Heart left ventricle (tissue), 13 donors: ENCODE measurements at regions not wholly inside any gene's neighbourhood (a gene's known extent, or its start where the extent isn't known, plus 50 kb on each side); places are given as distances from the start of the nearest gene placed in this dataset.

Experiments used
- POLR2A ChIP-seq, 2 donors: fragments of 450-650 bp; IDR thresholded peaks; one replicate each; pipeline ENCODE4 v1.6.1; 2017; ENCODE audit warnings: antibody characterized with exemption in 2 of 2, mild to moderate bottlenecking in 2 of 2, moderate library complexity in 2 of 2
- TF ChIP-seq, protein P1 (sequence below), 12 donors: fragments of 200-600 bp; sonication (generic) in 4 of 12; IDR thresholded peaks; one replicate each; pipeline versions ENCODE4 v1.5.0 to v1.8.0; 2018 to 2022; ENCODE audit warnings: antibody characterized with exemption in 12 of 12, mild to moderate bottlenecking in 5 of 12
- donor health status: ischemic (EF 13 %, LVEDD 7.1; RV severe dilation, severe dysfunction).
- donor health status: DM: no; HTN: yes; CAD: no.
- donor health status: DM: no; HTN: no; CAD: no.
- donor health status: ischemic (EF 25% LVEDD 6.9; RV normal size, moderate dysfunction).
- donor health status: ischemic (EF 25% LVEDD 5.7; RV mildly dilated, moderate dysfunction).
- donor health status: ischemic (EF 35%, LVEDD 5.7; RV mildly dilated, moderate dysfunction).
- donor health status: nonischemic (EF 11% LVEDD 7.7; RV severe dilation, severe dysfunction).
- donor health status: DM: yes; HTN: yes; CAD: no.
- donor health status: PGD.
- donor health status: ischemic (EF 29% LVEDD 5.4; RV normal size, mild dysfunction).
- donor health status: nonischemic (EF 23%, LVEDD 6.1; RV moderate dilation, normal function).

DNA sequence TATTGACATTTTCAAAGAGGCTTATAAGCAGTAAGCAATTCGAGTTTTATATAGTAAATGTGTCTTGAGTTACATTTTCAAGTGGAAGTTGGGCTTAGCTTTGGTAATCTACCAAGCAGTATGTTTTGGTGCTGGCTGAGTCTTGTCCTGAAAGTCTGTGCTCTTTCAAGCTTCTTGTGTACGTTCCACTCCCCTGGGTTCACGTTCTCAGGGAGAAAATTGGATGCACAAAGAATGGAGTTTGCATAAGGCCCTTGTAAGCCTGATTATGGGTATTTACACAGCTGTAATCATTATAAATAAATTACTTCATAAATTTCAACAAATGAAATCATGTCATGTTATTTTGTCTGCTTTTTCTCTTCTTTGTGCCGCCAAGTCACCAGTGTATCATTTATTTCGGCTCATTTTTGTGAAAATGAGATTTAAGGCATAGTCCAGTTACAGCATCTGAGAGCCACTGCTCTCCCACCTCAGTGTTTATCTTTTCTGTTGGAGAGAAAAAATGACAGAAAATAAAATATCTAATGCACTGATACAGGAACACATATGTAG lies 262.5 kb downstream of the BTBD3 start:
- TF ChIP-seq, protein P1, sequence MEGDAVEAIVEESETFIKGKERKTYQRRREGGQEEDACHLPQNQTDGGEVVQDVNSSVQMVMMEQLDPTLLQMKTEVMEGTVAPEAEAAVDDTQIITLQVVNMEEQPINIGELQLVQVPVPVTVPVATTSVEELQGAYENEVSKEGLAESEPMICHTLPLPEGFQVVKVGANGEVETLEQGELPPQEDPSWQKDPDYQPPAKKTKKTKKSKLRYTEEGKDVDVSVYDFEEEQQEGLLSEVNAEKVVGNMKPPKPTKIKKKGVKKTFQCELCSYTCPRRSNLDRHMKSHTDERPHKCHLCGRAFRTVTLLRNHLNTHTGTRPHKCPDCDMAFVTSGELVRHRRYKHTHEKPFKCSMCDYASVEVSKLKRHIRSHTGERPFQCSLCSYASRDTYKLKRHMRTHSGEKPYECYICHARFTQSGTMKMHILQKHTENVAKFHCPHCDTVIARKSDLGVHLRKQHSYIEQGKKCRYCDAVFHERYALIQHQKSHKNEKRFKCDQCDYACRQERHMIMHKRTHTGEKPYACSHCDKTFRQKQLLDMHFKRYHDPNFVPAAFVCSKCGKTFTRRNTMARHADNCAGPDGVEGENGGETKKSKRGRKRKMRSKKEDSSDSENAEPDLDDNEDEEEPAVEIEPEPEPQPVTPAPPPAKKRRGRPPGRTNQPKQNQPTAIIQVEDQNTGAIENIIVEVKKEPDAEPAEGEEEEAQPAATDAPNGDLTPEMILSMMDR (IDR thresholded peaks at IDR 0.05) = no peak
- no peak for TF ChIP-seq POLR2A (IDR thresholded peaks at IDR 0.05)
